ENCODE measurements at regions not wholly inside any gene's neighbourhood (a gene's known extent, or its start where the extent isn't known, plus 50 kb on each side); places are given as distances from the start of the nearest gene placed in this dataset.
"Not testable (repeated sequence)": the region's sequence is repeated elsewhere in the genome, so short reads cannot be mapped to it uniquely, and the experiment has no call there.

DNA sequence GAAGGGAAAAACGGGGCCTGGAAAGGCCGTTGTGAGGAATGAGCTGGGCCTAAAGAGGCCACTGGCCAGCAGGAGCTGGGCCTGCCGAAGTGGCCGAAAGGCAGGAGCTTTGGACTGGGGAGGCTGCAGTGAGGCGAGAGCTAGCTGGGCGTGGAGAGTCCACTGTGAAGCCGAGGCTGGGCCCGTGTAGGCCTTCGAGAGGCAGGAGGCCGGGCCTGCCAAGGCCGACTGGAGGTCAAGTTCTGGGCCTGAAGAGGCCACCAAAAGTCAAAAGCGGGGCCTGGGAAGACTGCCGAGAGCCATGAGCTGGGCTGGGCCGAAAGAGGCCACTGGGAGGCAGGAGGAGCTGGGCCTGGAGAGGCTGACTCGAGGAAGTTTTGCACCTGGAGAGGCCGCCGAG is 69.6 kb upstream of the COBL start:
- not testable (repeated sequence) for H3K9ac ChIP-seq (ENCODE audit: low read depth, low read length); H3K4me3 ChIP-seq (ENCODE audit: low read length); H3K4me1 ChIP-seq (ENCODE audit: insufficient read depth, low read length); H3K9me3 ChIP-seq (ENCODE audit: insufficient read depth, low read depth, low read length); H3K36me3 ChIP-seq (ENCODE audit: insufficient read depth, low read length); H3K27me3 ChIP-seq (ENCODE audit: insufficient read depth, low read length); H3K27ac ChIP-seq (ENCODE audit: low read depth, low read length)
- WGBS: 93% methylated on average over 15 of the region's 17 CpGs

DNA sequence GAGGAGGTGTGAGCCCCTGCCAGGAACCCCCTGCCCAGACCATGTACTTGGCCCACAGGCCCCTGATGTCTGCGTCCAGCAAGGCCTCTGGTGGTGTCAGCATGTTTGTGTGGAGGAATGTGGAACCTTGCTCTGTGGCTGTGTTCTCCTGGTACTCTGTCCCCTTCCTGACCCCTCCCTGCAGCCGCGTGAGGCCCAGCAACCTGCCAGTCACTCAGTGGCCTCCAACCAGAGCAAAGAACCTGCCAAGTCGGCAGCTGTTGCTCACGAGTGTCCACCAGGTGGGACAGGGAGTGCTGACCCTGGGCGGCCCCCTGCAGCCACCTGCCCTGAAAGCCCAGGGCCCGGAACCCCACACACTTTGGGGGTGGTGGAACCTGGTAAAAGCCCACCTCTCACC is 65.6 kb upstream of the COBL start:
- WGBS: 91% methylated on average over 6 of the region's 7 CpGs
- not testable (repeated sequence) for H3K27ac ChIP-seq (ENCODE audit: low read depth, low read length); H3K27me3 ChIP-seq (ENCODE audit: insufficient read depth, low read length); H3K4me3 ChIP-seq (ENCODE audit: low read length); H3K9ac ChIP-seq (ENCODE audit: low read depth, low read length); H3K9me3 ChIP-seq (ENCODE audit: insufficient read depth, low read depth, low read length); H3K4me1 ChIP-seq (ENCODE audit: insufficient read depth, low read length); H3K36me3 ChIP-seq (ENCODE audit: insufficient read depth, low read length)

DNA sequence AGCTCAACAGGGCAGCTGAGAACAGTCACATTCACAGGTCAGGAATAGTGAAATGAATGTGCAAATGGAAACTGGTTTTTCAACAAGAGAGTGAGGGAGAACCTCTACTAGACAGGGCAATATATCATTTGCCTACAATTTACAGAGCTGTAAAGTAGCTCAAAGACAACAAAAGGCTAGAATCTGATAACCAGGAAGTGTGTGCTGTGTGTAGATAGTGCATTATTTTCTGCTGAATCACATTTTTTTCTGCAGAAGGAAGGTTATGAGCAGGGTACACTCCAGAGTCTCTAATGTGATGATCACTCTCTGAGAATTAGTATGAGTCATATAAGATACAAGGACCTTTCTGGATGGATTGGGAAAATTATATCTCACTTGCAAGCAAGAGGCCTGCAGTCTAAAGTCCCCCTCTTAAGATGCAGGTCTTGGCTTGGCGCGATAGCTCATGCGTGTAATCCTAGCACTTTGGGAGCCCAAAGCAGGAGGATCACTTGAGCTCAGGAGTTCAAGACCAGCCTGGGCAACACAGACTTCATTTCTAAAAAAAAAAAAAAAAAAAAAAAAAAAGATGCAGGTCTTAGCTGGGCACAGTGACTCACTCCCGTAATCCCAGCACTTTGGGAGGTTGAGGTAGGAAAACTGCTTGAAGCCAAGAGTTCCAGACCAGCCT is 59.9 kb upstream of the COBL start:
- Histone ChIP-seq H3K36me3 (ENCODE audit: insufficient read depth, low read length) (no peaks in the 10 kb centered on the region), H3K27ac (ENCODE audit: low read depth, low read length) (no peak overlapping the region), H3K9ac (ENCODE audit: low read depth, low read length) (no peak overlapping the region), H3K27me3 (ENCODE audit: insufficient read depth, low read length) (no peaks in the 10 kb centered on the region), H3K4me1 (ENCODE audit: insufficient read depth, low read length) (no peaks in the 10 kb centered on the region), H3K4me3 (ENCODE audit: low read length) (no peak overlapping the region), H3K9me3 (ENCODE audit: insufficient read depth, low read depth, low read length) (no peaks in the 10 kb centered on the region)
- 92% methylated on average over 4 of the region's 4 CpGs for WGBS

DNA sequence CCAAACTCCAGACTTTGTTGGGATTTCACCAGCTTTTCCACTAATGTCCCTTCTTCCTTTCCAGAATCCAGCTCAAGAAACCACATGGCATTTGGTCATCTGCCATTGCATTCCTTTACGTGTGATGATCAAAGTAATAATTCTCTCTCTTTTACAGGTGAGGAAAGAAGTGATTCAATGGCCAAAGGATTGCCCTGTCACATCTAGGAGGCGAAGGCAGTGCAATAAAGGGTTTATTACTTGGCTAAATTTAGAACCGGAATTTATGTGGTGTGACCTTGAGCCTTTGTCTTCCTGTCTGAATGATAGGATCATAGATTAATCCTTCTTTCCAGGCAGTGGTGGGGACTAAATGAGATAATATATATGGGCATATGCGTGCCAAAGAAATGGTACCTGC is 58.3 kb upstream of the COBL start:
- Histone ChIP-seq H3K27me3 (ENCODE audit: insufficient read depth, low read length) (no peaks in the 10 kb centered on the region), H3K36me3 (ENCODE audit: insufficient read depth, low read length) (no peaks in the 10 kb centered on the region), H3K4me3 (ENCODE audit: low read length) (no peak overlapping the region), H3K9me3 (ENCODE audit: insufficient read depth, low read depth, low read length) (no peaks in the 10 kb centered on the region), H3K4me1 (ENCODE audit: insufficient read depth, low read length) (no peaks in the 10 kb centered on the region), H3K27ac (ENCODE audit: low read depth, low read length) (no peak overlapping the region), H3K9ac (ENCODE audit: low read depth, low read length) (no peak overlapping the region)
- 92% methylated on average over 4 of the region's 4 CpGs for whole genome bisulfite sequencing

DNA sequence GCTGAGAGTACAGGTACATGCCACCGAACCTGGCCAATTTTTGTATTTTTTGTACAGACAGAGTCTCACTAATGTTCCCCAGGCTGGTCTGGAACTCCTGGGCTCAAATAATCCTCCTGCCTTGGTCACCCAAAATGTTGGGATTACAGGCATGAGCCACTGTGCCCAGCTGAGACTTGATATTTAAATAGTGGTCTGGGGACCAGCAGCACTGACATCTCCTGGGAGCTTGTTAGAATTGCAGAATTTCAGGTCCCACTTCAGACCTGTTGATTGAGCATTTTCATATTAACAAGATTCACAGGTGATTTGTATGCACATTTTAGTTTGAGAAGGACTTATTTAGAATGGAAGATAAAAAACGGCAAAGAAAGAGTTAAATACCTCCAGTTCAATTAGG is 57.0 kb upstream of the COBL start:
- not testable (repeated sequence) for H3K36me3 ChIP-seq (ENCODE audit: insufficient read depth, low read length); H3K9me3 ChIP-seq (ENCODE audit: insufficient read depth, low read depth, low read length); H3K9ac ChIP-seq (ENCODE audit: low read depth, low read length); H3K4me1 ChIP-seq (ENCODE audit: insufficient read depth, low read length); H3K27ac ChIP-seq (ENCODE audit: low read depth, low read length); H3K4me3 ChIP-seq (ENCODE audit: low read length); H3K27me3 ChIP-seq (ENCODE audit: insufficient read depth, low read length)
- 75% methylated on average over 2 of the region's 2 CpGs for WGBS

DNA sequence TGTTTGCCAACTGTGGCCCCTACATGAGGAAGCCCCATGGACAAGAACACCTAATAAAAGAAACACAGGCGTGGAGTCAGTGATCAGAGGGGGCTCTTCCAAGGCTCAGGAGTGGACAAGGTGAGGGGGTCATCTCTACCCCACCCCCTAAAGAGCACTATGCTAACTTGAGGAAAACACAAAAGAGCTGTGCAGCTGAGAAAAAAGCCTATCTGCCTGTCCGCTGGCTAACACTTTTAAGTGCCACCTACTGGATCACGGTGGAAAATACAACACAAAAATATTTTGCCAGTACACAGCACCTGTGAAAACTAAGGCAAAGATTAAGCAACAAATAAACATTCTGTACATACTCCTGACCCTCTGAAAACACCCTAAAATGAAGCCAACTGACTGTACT is 53.1 kb upstream of the COBL start:
- peaks cover 8% of the 10 kb centered on the region for H3K4me1 ChIP-seq (ENCODE audit: insufficient read depth, low read length)
- H3K9me3 ChIP-seq (ENCODE audit: insufficient read depth, low read depth, low read length): no peaks in the 10 kb centered on the region
- no peaks in the 10 kb centered on the region for H3K36me3 ChIP-seq (ENCODE audit: insufficient read depth, low read length)
- H3K27me3 ChIP-seq (ENCODE audit: insufficient read depth, low read length): no peaks in the 10 kb centered on the region
- H3K9ac ChIP-seq (ENCODE audit: low read depth, low read length): no peak overlapping the region
- no peak overlapping the region for H3K4me3 ChIP-seq (ENCODE audit: low read length)
- WGBS: 17% methylated on average over 3 of the region's 3 CpGs
- H3K27ac ChIP-seq (ENCODE audit: low read depth, low read length): no peak overlapping the region

DNA sequence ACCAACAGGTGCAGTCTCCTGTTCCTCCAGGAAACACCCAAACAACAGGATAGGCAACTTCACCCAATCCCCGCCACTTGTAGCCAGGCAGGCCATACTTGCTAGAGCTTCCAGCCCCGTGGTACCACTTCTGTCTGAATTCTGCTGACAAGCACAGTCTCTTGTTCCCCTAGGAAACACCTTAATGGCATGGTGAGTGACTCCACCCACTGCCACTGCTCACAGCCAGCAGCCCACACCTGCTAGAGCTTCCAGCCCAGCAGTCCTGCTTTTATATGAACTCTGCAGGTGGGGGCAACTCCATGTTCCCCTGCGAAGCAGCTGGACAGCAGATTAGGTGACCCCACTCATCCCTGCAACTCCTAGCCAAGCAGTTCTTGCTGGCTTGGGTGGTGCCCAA is 52.6 kb upstream of the COBL start:
- not testable (repeated sequence) for H3K4me1 ChIP-seq (ENCODE audit: insufficient read depth, low read length); H3K9me3 ChIP-seq (ENCODE audit: insufficient read depth, low read depth, low read length); H3K9ac ChIP-seq (ENCODE audit: low read depth, low read length); H3K4me3 ChIP-seq (ENCODE audit: low read length); H3K27me3 ChIP-seq (ENCODE audit: insufficient read depth, low read length); H3K36me3 ChIP-seq (ENCODE audit: insufficient read depth, low read length); H3K27ac ChIP-seq (ENCODE audit: low read depth, low read length)
- 83% methylated on average over 3 of the region's 3 CpGs for WGBS

DNA sequence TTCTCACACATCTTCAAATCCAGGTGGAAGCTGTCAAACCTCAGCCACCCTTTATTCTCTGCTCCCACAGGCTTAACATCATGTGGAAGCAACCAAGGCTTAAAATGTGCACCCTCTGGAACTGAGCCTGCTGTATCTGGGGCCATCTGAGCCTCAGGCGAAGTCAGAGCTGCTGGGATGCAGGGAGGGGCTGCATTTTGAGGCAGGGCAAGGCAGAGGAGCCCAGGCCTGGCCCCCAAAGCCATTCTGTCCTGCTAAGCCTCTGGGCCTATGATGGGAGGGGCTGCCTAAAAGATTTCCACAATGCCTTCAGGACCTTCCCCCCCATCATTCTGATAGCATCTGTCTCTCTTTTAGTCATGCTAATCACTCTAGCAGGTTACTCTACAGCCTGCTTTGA is 51.7 kb upstream of the COBL start:
- Histone ChIP-seq H3K9ac (ENCODE audit: low read depth, low read length) (no peak overlapping the region), H3K27me3 (ENCODE audit: insufficient read depth, low read length) (no peaks in the 10 kb centered on the region), H3K4me3 (ENCODE audit: low read length) (no peak overlapping the region), H3K9me3 (ENCODE audit: insufficient read depth, low read depth, low read length) (no peaks in the 10 kb centered on the region), H3K36me3 (ENCODE audit: insufficient read depth, low read length) (no peaks in the 10 kb centered on the region), H3K4me1 (ENCODE audit: insufficient read depth, low read length) (peaks cover 8% of the 10 kb centered on the region), H3K27ac (ENCODE audit: low read depth, low read length) (no peak overlapping the region)
- WGBS: 86% methylated on average over 1 of the region's 1 CpG

DNA sequence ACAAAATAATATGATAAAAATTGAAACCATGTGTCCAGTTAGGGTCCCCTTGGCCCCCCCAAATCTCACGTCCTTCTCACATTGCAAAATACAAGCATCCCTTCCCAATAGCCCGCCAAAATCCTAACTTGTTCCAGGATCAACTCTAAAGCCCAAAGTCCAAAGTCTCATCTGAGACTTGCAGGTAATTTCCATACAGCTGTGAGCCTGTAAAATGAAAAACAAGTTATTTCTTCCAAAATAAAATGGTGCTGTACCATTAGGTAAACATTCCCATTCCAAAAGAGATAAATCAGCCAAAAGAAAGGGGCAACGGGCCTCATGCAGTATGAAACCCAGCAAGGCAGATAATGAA is 51.0 kb upstream of the COBL start:
- Histone ChIP-seq H3K36me3 (ENCODE audit: insufficient read depth, low read length) (no peaks in the 10 kb centered on the region), H3K4me3 (ENCODE audit: low read length) (no peak overlapping the region), H3K27me3 (ENCODE audit: insufficient read depth, low read length) (no peaks in the 10 kb centered on the region), H3K4me1 (ENCODE audit: insufficient read depth, low read length) (peaks cover 8% of the 10 kb centered on the region), H3K9ac (ENCODE audit: low read depth, low read length) (no peak overlapping the region), H3K9me3 (ENCODE audit: insufficient read depth, low read depth, low read length) (no peaks in the 10 kb centered on the region), H3K27ac (ENCODE audit: low read depth, low read length) (no peak overlapping the region)
- WGBS: 77% methylated on average over 3 of the region's 3 CpGs

DNA sequence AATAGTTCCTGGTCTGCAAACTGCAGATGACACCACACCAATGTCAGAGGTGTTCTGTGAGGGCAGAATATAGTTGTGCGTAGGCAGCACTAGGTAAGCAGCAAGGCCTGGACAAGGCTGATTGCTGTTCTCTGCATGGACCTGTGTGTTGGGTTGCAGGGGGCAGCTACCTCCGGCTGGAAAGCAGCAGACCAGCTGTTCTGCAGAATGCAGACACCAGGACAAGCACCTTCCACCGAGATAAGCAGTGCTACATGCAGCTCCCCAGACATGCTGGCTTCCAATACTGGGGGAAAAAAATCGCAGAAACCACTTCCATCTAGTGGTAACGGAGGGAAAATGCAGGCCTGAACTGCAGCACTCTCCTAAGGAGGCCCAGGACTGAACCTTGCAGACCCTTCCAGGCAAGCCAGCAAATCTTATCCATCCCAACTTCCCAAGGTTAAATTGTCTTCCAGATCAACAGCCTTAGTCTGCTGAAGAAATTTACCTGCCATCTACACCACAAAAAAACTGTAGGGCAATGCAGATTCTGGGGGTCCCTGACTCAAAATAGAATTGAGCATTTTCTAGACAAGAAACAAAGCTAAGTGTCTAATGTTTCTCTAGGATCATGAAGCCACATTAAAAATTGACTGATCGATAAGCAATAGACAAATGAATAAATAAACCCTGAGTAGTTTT is 50.5 kb upstream of the COBL start:
- 21% methylated on average over 5 of the region's 6 CpGs for WGBS
- H3K9me3 ChIP-seq (ENCODE audit: insufficient read depth, low read depth, low read length): no peaks in the 10 kb centered on the region
- H3K4me1 ChIP-seq (ENCODE audit: insufficient read depth, low read length): peaks cover 8% of the 10 kb centered on the region
- H3K9ac ChIP-seq (ENCODE audit: low read depth, low read length): no peak overlapping the region
- H3K27me3 ChIP-seq (ENCODE audit: insufficient read depth, low read length): no peaks in the 10 kb centered on the region
- no peaks in the 10 kb centered on the region for H3K36me3 ChIP-seq (ENCODE audit: insufficient read depth, low read length)
- H3K4me3 ChIP-seq (ENCODE audit: low read length): no peak overlapping the region
- no peak overlapping the region; the same call in 1 of the 2 replicates for H3K27ac ChIP-seq (ENCODE audit: low read depth, low read length)

All from HUES64 (cell line).